Endothelial cell of umbilical vein (primary cell): ENCODE measurements at regions not wholly inside any gene's neighbourhood (a gene's known extent, or its start where the extent isn't known, plus 50 kb on each side); places are given as distances from the start of the nearest gene placed in this dataset.

Experiments
- BruUV-seq: library from RNA; stranded (reverse); fragments of 400-500 nt; replicated peaks from 2 replicates; lab custom pipeline; 2021; lab: Mats Ljungman, UMichigan
- CTCF ChIA-PET: fragments of 300-600, 350-600 bp; sonication (Branson Sonifier 250); formaldehyde crosslinking; loops from one replicate; lab custom pipeline; 2021; ENCODE audit warnings: antibody characterized with exemption, inconsistent platforms; lab: Charles Lee
- POLR2A ChIA-PET: fragments of 300-600, 350-600 bp; sonication (Branson Sonifier 250); formaldehyde crosslinking; loops from one replicate; lab custom pipeline; 2021; ENCODE audit warnings: antibody characterized with exemption, inconsistent platforms; lab: Charles Lee
- DNase-seq: peaks from one replicate; pipeline ENCODE4 v3.0.0-alpha.2; 2011; ENCODE audit warnings: low read depth, low spot score
- FAIRE-seq: peaks from 2 replicates; lab custom pipeline; 2011; peaks lifted over from hg19 to GRCh38; lab: Jason Lieb, UNC
- H2AFZ ChIP-seq: 2 replicates; pipeline ENCODE4 v1.6.0; 2012; ENCODE audit warnings: low read depth, low read length, control low read depth, inconsistent platforms
- H3K27ac ChIP-seq: 2 replicates; pipeline ENCODE4 v1.5.1; 2011; ENCODE audit warnings: low read depth, mild to moderate bottlenecking, control low read depth, low read length, moderate library complexity; ENCODE audit not compliant: insufficient read depth
- H3K27me3 ChIP-seq, 2 experiments: 2 replicates each; pipeline versions ENCODE4 v1.6.0 to v1.6.1; 2011; ENCODE audit warnings: low read length in 2 of 2, mixed read lengths in 1 of 2; ENCODE audit not compliant: control insufficient read depth in 2 of 2, insufficient read depth in 2 of 2
- H3K36me3 ChIP-seq, 2 experiments: 2 replicates in 1 of 2; 3 replicates in 1 of 2; pipeline ENCODE4 v1.5.1; 2011; ENCODE audit warnings: low read length in 2 of 2, mild to moderate bottlenecking in 1 of 2, moderate library complexity in 1 of 2; ENCODE audit not compliant: control insufficient read depth in 2 of 2, insufficient read depth in 2 of 2; ENCODE audit errors: extremely low read depth in 1 of 2
- H3K4me1 ChIP-seq: 3 replicates; pipeline ENCODE4 v1.5.1; 2011; ENCODE audit warnings: mild to moderate bottlenecking, low read length; ENCODE audit not compliant: control insufficient read depth, insufficient read depth; ENCODE audit errors: extremely low read depth
- H3K4me2 ChIP-seq: 2 replicates; pipeline ENCODE4 v1.6.1; 2011; ENCODE audit warnings: low read length, control low read depth, mixed read lengths; ENCODE audit not compliant: insufficient read depth
- H3K4me3 ChIP-seq, 3 experiments: fragments of 200-600 bp in 1 of 3; sonication (generic), shearing (Covaris generic) in 1 of 3; replicated peaks in 1 of 3; 2 replicates each; pipeline ENCODE4 v1.5.1; 2011 to 2016; ENCODE audit warnings: control low read depth in 3 of 3, low read length in 3 of 3, mild to moderate bottlenecking in 2 of 3, inconsistent platforms in 1 of 3, low read depth in 1 of 3, moderate library complexity in 1 of 3; ENCODE audit not compliant: insufficient read depth in 1 of 3
- H3K79me2 ChIP-seq: 2 replicates; pipeline ENCODE4 v1.6.0; 2012; ENCODE audit warnings: low read length, inconsistent platforms; ENCODE audit not compliant: control insufficient read depth, insufficient read depth
- H3K9ac ChIP-seq: replicated peaks from 2 replicates; pipeline ENCODE3; 2011; ENCODE audit warnings: low read length, control low read depth; ENCODE audit not compliant: insufficient read depth; ENCODE audit errors: extremely low read depth
- H3K9me1 ChIP-seq: replicated peaks from 3 replicates; pipeline ENCODE4 v1.6.0; 2011; ENCODE audit warnings: mild to moderate bottlenecking, low read length; ENCODE audit not compliant: control insufficient read depth, insufficient read depth; ENCODE audit errors: extremely low read depth
- H3K9me3 ChIP-seq: replicated peaks from 2 replicates; pipeline ENCODE4 v1.5.1; 2012; ENCODE audit warnings: low read length, inconsistent platforms; ENCODE audit not compliant: control insufficient read depth, insufficient read depth
- H4K20me1 ChIP-seq: replicated peaks from 2 replicates; pipeline ENCODE3; 2011; ENCODE audit warnings: mild to moderate bottlenecking, low read length; ENCODE audit not compliant: control insufficient read depth, insufficient read depth; ENCODE audit errors: extremely low read depth
- CTCF ChIP-seq, 2 donors: IDR thresholded peaks; 1 replicate in 1 of 2; 2 replicates in 1 of 2; pipeline ENCODE4 v1.5.1; 2011; ENCODE audit warnings: low read length in 2 of 2, mild to moderate bottlenecking in 2 of 2, moderate library complexity in 2 of 2, control low read depth in 1 of 2, inconsistent platforms in 1 of 2, low read depth in 1 of 2; ENCODE audit not compliant: insufficient read depth in 1 of 2; ENCODE audit errors: extremely low read depth in 1 of 2
- EZH2 ChIP-seq: IDR thresholded peaks from 2 replicates; pipeline ENCODE4 v1.6.1; 2012; ENCODE audit warnings: borderline replicate concordance, low read depth, mild to moderate bottlenecking, moderate library complexity, low read length, inconsistent platforms; ENCODE audit not compliant: severe bottlenecking
- FOS ChIP-seq: IDR thresholded peaks from 2 replicates; pipeline ENCODE4 v1.6.1; 2011; ENCODE audit warnings: mild to moderate bottlenecking, low read length, moderate library complexity, borderline replicate concordance; ENCODE audit not compliant: insufficient read depth
- GATA2 ChIP-seq: IDR thresholded peaks from 2 replicates; pipeline ENCODE4 v1.7.0; 2011; ENCODE audit warnings: low read depth, mild to moderate bottlenecking, moderate library complexity, mixed read lengths, low read length; ENCODE audit not compliant: insufficient read length, insufficient read depth
- JUN ChIP-seq: IDR thresholded peaks from 2 replicates; pipeline ENCODE4 v1.6.1; 2011; ENCODE audit warnings: borderline replicate concordance, low read depth; ENCODE audit not compliant: insufficient read length, insufficient read depth
- MAX ChIP-seq: IDR thresholded peaks from 2 replicates; pipeline ENCODE4 v1.6.1; 2011; ENCODE audit not compliant: insufficient read depth, insufficient read length
- MYC ChIP-seq: IDR thresholded peaks from one replicate; pipeline ENCODE4 v1.6.1; 2011; ENCODE audit warnings: mild to moderate bottlenecking, low read depth, low read length
- POLR2A ChIP-seq: IDR thresholded peaks from 2 replicates; pipeline ENCODE4 v1.6.1; 2012; ENCODE audit warnings: low read depth, mild to moderate bottlenecking, control low read depth, low read length
- POLR2AphosphoS5 ChIP-seq: IDR thresholded peaks from 2 replicates; pipeline ENCODE4 v1.6.1; 2012; ENCODE audit warnings: low read depth, mild to moderate bottlenecking, control low read depth, low read length, moderate library complexity; ENCODE audit not compliant: insufficient read depth
- dilution Hi-C: fragments of 300-500 bp; cut with MboI; formaldehyde crosslinking; loops from one replicate; pipeline ENCODE4 v1.15.0; 2019; ENCODE audit warnings: low sequenced_read_pairs; ENCODE audit not compliant: extremely low pct_ligation_motif_present
- intact Hi-C: fragments of 100-400 bp; cut with micrococcal nuclease; formaldehyde crosslinking; loops from one replicate; pipeline ENCODE4 v1.10.0; 2022

GRCh38 chr4:175385797-175386196 lies 426.3 kb downstream of the GPM6A start:
- H3K27ac ChIP-seq: no peak overlapping the region
- ChIA-PET CTCF (no interaction called here), POLR2A (no interaction called here)
- peaks cover 2% of the 10 kb centered on the region for H3K9me3 ChIP-seq
- dilution Hi-C loops (no loop called here), intact Hi-C loops (no loop called here)
- H3K79me2 ChIP-seq: no peaks in the 10 kb centered on the region
- no peaks in the 10 kb centered on the region for H3K9me1 ChIP-seq
- FAIRE-seq (no peak), DNase-seq (no peak)
- no peak overlapping the region for H2AFZ ChIP-seq
- H3K27me3 ChIP-seq: no peaks in the 10 kb centered on the region
- no peaks in the 10 kb centered on the region for H3K4me1 ChIP-seq
- H4K20me1 ChIP-seq: no peaks in the 10 kb centered on the region
- no peak overlapping the region for H3K9ac ChIP-seq
- no peak overlapping the region for H3K4me2 ChIP-seq
- no TSS peak for BruUV-seq
- TF ChIP-seq MYC: no peak
- TF ChIP-seq MAX: no peak
- no peak for TF ChIP-seq FOS
- TF ChIP-seq JUN: no peak
- TF ChIP-seq POLR2A: no peak
- TF ChIP-seq EZH2: no peak
- TF ChIP-seq CTCF (IDR thresholded peaks at IDR 0.05; ENCODE audit: extremely low read depth in 1 of 2, insufficient read depth in 1 of 2, low read depth in 1 of 2, low read length in 2 of 2): no peak
- no peak for TF ChIP-seq POLR2AphosphoS5
- TF ChIP-seq GATA2: no peak
- H3K4me3 ChIP-seq: no peak overlapping the region
- H3K36me3 ChIP-seq: no peaks in the 10 kb centered on the region
